ENCODE measurements at regions not wholly inside any gene's neighbourhood (a gene's known extent, or its start where the extent isn't known, plus 50 kb on each side); places are given as distances from the start of the nearest gene placed in this dataset.

- no peaks in the 10 kb centered on the region for H3K9me3 ChIP-seq (ENCODE audit: control insufficient read depth, low read length)
- no peak for DNase-seq
- no peaks in the 10 kb centered on the region for H3K36me3 ChIP-seq (ENCODE audit: control insufficient read depth, insufficient read depth, low read length)
- no peaks in the 10 kb centered on the region for H3K4me1 ChIP-seq (ENCODE audit: control insufficient read depth, insufficient read depth, low read length, poor library complexity, severe bottlenecking)
- no peak overlapping the region for H3K4me3 ChIP-seq (ENCODE audit: insufficient read depth, low read depth, low read length, poor library complexity, severe bottlenecking)
- no peak overlapping the region for H3K27ac ChIP-seq (ENCODE audit: insufficient read depth, low read length, poor library complexity, severe bottlenecking)
- H3K27me3 ChIP-seq (replicated peaks; ENCODE audit: control insufficient read depth, insufficient read depth, low read length, poor library complexity, severe bottlenecking), result no peaks in the 10 kb centered on the region
Measured at GRCh38 chr21:28144089-28144488, 848.6 kb downstream of the LTN1 start.

DNA sequence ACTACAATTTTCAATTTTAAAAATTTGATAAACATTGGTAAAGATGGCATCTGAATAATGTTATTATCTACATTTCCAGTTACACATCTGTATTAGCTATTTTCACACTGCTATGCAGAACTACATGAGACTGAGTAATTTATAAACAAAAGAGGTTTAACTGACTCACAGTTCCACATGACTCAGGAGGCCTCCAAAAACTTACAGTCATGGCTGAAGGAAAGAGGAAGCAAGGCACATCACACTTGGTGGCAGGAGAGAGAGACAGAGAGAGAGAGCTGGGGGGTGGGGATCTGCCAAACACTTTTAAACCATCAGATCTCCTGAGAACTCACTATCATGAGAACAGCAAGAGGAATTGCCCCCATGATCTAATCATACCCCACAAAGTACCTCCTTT is 850.0 kb downstream of the LTN1 start:
- no peaks in the 10 kb centered on the region for H3K4me1 ChIP-seq (ENCODE audit: control insufficient read depth, insufficient read depth, low read length, poor library complexity, severe bottlenecking)
- H3K4me3 ChIP-seq (ENCODE audit: insufficient read depth, low read depth, low read length, poor library complexity, severe bottlenecking), result no peak overlapping the region
- H3K36me3 ChIP-seq (ENCODE audit: control insufficient read depth, insufficient read depth, low read length), result no peaks in the 10 kb centered on the region
- no peaks in the 10 kb centered on the region for H3K27me3 ChIP-seq (replicated peaks; ENCODE audit: control insufficient read depth, insufficient read depth, low read length, poor library complexity, severe bottlenecking)
- no peaks in the 10 kb centered on the region for H3K9me3 ChIP-seq (ENCODE audit: control insufficient read depth, low read length)
- no peak for DNase-seq
- no peak overlapping the region for H3K27ac ChIP-seq (ENCODE audit: insufficient read depth, low read length, poor library complexity, severe bottlenecking)

DNA sequence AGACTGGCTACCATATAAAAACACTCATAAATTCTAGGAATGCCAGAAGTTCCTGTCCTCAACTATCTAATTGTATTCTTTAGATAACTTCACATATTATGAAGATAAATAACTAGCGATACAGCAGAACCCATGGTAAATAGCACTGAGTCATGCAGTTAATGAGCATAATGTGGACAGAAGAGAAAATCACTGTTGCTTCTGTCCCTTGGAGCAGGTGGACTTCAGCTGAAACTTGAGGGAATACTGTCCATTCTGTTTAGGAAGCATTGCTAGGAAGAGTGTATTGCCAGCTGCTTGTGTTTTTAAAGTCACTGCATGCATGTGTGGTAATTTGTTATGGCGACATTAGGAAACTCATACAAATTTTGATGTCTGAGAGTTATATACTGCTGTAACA is 854.4 kb downstream of the LTN1 start:
- H3K4me1 ChIP-seq (ENCODE audit: control insufficient read depth, insufficient read depth, low read length, poor library complexity, severe bottlenecking), result no peaks in the 10 kb centered on the region
- no peaks in the 10 kb centered on the region for H3K9me3 ChIP-seq (ENCODE audit: control insufficient read depth, low read length)
- H3K27me3 ChIP-seq (replicated peaks; ENCODE audit: control insufficient read depth, insufficient read depth, low read length, poor library complexity, severe bottlenecking), result no peaks in the 10 kb centered on the region
- no peak overlapping the region for H3K4me3 ChIP-seq (ENCODE audit: insufficient read depth, low read depth, low read length, poor library complexity, severe bottlenecking)
- no peak overlapping the region for H3K27ac ChIP-seq (ENCODE audit: insufficient read depth, low read length, poor library complexity, severe bottlenecking)
- no peaks in the 10 kb centered on the region for H3K36me3 ChIP-seq (ENCODE audit: control insufficient read depth, insufficient read depth, low read length)
- no peak for DNase-seq

DNA sequence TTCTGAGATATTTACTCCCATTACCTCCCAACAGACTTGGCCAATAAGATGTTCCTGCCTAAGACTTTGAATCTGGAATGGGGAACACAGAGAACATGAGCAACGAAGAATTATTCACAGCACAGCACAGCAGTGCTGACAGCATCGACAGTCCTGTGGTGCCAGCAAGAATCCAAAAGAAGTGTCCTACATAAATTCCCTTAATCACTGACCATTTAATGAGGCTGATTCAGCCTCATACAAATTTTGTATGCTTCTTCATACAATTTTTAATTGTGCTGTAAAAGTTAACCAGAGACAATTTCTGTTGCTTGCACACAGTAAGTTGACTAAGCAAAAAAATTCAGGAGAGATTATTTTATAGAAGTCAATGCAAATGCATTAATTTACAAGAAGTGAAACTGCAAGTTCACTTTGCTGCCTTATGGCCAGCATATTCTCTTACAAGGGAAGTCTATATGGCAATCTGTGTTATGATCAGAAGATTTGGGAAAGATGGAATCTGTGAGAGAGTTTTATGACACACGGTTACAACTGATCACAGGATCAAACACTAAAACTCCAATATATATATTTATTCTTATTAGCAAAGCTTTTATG is 855.9 kb downstream of the LTN1 start:
- H3K36me3 ChIP-seq (ENCODE audit: control insufficient read depth, insufficient read depth, low read length), result no peaks in the 10 kb centered on the region
- H3K27ac ChIP-seq (ENCODE audit: insufficient read depth, low read length, poor library complexity, severe bottlenecking), result no peak overlapping the region
- DNase-seq, result no peak
- no peaks in the 10 kb centered on the region for H3K9me3 ChIP-seq (ENCODE audit: control insufficient read depth, low read length)
- H3K4me3 ChIP-seq (ENCODE audit: insufficient read depth, low read depth, low read length, poor library complexity, severe bottlenecking), result no peak overlapping the region
- H3K27me3 ChIP-seq (replicated peaks; ENCODE audit: control insufficient read depth, insufficient read depth, low read length, poor library complexity, severe bottlenecking), result no peaks in the 10 kb centered on the region
- H3K4me1 ChIP-seq (ENCODE audit: control insufficient read depth, insufficient read depth, low read length, poor library complexity, severe bottlenecking), result no peaks in the 10 kb centered on the region

GRCh38 chr21:28135646-28136045 is 857.0 kb downstream of the LTN1 start:
- Histone ChIP-seq H3K36me3 (ENCODE audit: control insufficient read depth, insufficient read depth, low read length) (no peaks in the 10 kb centered on the region), H3K9me3 (ENCODE audit: control insufficient read depth, low read length) (no peaks in the 10 kb centered on the region), H3K4me1 (ENCODE audit: control insufficient read depth, insufficient read depth, low read length, poor library complexity, severe bottlenecking) (no peaks in the 10 kb centered on the region), H3K27me3 (replicated peaks; ENCODE audit: control insufficient read depth, insufficient read depth, low read length, poor library complexity, severe bottlenecking) (no peaks in the 10 kb centered on the region), H3K4me3 (ENCODE audit: insufficient read depth, low read depth, low read length, poor library complexity, severe bottlenecking) (no peak overlapping the region), H3K27ac (ENCODE audit: insufficient read depth, low read length, poor library complexity, severe bottlenecking) (no peak overlapping the region)
- DNase-seq, result no peak

DNA sequence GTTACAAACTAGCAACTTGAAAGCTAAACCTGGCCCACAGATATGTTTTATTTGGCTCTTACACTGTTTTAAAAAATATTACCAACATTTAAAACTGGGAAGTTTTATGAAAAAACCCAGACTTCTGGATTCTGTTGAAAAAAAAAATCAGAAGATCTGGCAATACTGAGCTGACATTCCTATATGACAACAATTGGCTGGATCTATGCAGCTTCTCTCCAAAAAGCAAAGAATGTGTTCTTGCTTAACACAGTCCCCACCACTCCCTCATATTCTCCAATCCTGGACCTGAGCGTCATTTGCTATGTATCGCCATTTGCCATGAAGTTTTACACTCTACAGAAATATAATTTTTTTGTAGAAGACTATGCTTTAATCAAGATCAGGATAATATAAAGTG is 859.6 kb downstream of the LTN1 start:
- no peaks in the 10 kb centered on the region for H3K9me3 ChIP-seq (ENCODE audit: control insufficient read depth, low read length)
- H3K27ac ChIP-seq (ENCODE audit: insufficient read depth, low read length, poor library complexity, severe bottlenecking), result no peak overlapping the region
- no peak for DNase-seq

DNA sequence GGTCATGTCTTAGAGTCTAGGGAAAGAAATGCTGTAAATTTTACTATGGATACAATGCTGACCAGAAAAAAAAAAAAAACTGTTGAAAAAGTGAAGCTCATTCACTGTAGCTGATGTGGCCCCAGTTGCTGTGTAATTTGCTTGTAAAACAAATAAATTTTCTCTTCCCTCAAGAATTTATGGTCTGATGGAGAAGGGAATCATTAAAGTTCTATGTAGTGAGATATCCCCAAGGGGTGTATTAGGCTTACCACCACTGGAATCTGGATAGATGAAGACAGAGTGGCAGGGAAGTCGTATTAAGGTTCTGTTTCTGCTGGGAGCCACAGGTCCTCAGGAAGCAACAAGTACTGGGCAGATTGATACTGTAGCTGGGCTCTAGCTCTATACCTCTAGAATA is 860.0 kb downstream of the LTN1 start:
- no peak overlapping the region for H3K4me3 ChIP-seq (ENCODE audit: insufficient read depth, low read depth, low read length, poor library complexity, severe bottlenecking)
- DNase-seq, result no peak
- H3K36me3 ChIP-seq (ENCODE audit: control insufficient read depth, insufficient read depth, low read length), result no peaks in the 10 kb centered on the region
- H3K4me1 ChIP-seq (ENCODE audit: control insufficient read depth, insufficient read depth, low read length, poor library complexity, severe bottlenecking), result no peaks in the 10 kb centered on the region
- H3K27me3 ChIP-seq (replicated peaks; ENCODE audit: control insufficient read depth, insufficient read depth, low read length, poor library complexity, severe bottlenecking), result no peaks in the 10 kb centered on the region
- H3K27ac ChIP-seq (ENCODE audit: insufficient read depth, low read length, poor library complexity, severe bottlenecking), result no peak overlapping the region
- H3K9me3 ChIP-seq (ENCODE audit: control insufficient read depth, low read length), result no peaks in the 10 kb centered on the region

More for the DNA sequence above, 859.6 kb downstream of the LTN1 start:
- Histone ChIP-seq H3K4me1 (ENCODE audit: control insufficient read depth, insufficient read depth, low read length, poor library complexity, severe bottlenecking) (no peaks in the 10 kb centered on the region), H3K27me3 (replicated peaks; ENCODE audit: control insufficient read depth, insufficient read depth, low read length, poor library complexity, severe bottlenecking) (no peaks in the 10 kb centered on the region), H3K4me3 (ENCODE audit: insufficient read depth, low read depth, low read length, poor library complexity, severe bottlenecking) (no peak overlapping the region), H3K36me3 (ENCODE audit: control insufficient read depth, insufficient read depth, low read length) (no peaks in the 10 kb centered on the region)

DNA sequence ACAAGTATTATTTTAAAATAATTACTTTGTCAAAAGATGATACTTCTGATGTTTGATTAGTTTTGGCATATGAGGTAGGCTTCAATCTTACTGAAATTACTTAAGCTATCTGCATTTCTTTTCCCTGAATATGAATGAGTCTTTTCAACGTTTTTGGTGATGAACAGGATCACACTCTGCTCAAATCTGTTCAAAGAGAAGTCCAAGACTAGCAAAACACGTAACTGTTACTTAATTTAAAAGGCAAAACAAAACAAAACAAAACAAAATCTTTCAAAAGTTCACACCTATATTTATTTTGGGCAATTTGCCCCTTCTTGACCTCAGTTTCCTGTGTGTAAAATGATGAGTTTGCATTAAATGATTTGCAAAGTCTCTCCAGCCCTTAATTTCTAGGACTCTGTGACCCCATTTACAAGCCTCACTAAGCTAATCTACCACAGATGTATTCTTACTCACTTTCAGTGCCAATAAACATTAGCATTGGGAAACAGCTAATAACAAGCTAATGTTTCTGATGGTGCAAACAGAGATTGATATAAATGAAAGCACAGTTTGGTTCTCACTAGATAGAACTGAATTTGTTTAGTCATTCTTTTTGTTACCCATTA is 865.4 kb downstream of the LTN1 start:
- no peak overlapping the region for H3K4me3 ChIP-seq (ENCODE audit: insufficient read depth, low read depth, low read length, poor library complexity, severe bottlenecking)
- no peaks in the 10 kb centered on the region for H3K9me3 ChIP-seq (ENCODE audit: control insufficient read depth, low read length)
- H3K36me3 ChIP-seq (ENCODE audit: control insufficient read depth, insufficient read depth, low read length), result no peaks in the 10 kb centered on the region
- no peak for DNase-seq
- H3K27me3 ChIP-seq (replicated peaks; ENCODE audit: control insufficient read depth, insufficient read depth, low read length, poor library complexity, severe bottlenecking), result no peaks in the 10 kb centered on the region
- H3K27ac ChIP-seq (ENCODE audit: insufficient read depth, low read length, poor library complexity, severe bottlenecking), result no peak overlapping the region
- H3K4me1 ChIP-seq (ENCODE audit: control insufficient read depth, insufficient read depth, low read length, poor library complexity, severe bottlenecking), result no peaks in the 10 kb centered on the region

DNA sequence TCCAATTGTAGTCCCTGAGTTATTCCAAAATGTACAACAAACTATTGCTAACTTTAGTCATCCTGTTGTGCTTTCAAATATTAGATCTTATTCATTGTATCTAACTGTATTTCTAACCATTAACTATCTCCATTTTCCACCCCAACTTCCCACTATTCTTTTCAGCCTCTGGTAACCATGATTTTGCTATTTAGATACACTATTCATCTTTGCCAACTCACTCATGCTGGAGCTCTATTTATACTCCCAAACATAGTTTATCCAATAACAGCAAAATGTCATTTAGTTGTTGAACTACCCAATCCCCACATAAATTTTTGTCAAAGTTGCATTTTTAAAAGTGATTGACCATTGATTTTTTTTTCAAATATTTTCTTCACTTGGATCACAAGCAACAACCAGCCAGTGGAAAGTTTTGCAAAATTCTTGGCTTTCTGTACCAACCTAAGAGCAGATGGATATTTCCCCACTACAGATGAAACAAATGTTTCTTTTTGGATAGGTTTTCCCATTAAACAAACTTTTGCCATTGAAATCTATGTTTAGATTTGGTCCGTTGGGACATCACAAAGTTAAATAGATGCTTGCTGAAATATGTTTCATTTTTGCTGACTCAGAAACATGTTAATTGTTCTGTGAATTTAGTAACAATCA is 866.0 kb downstream of the LTN1 start:
- H3K36me3 ChIP-seq (ENCODE audit: control insufficient read depth, insufficient read depth, low read length), result no peaks in the 10 kb centered on the region

GRCh38 chr21:28124541-28124940 is 868.1 kb downstream of the LTN1 start:
- H3K4me1 ChIP-seq (ENCODE audit: control insufficient read depth, insufficient read depth, low read length, poor library complexity, severe bottlenecking), result no peaks in the 10 kb centered on the region
- H3K36me3 ChIP-seq (ENCODE audit: control insufficient read depth, insufficient read depth, low read length), result no peaks in the 10 kb centered on the region
- H3K4me3 ChIP-seq (ENCODE audit: insufficient read depth, low read depth, low read length, poor library complexity, severe bottlenecking), result no peak overlapping the region
- no peak for DNase-seq
- no peaks in the 10 kb centered on the region for H3K9me3 ChIP-seq (ENCODE audit: control insufficient read depth, low read length)
- no peak overlapping the region for H3K27ac ChIP-seq (ENCODE audit: insufficient read depth, low read length, poor library complexity, severe bottlenecking)
- no peaks in the 10 kb centered on the region for H3K27me3 ChIP-seq (replicated peaks; ENCODE audit: control insufficient read depth, insufficient read depth, low read length, poor library complexity, severe bottlenecking)

More for the DNA sequence above, 866.0 kb downstream of the LTN1 start:
- DNase-seq, result no peak
- Histone ChIP-seq H3K4me3 (ENCODE audit: insufficient read depth, low read depth, low read length, poor library complexity, severe bottlenecking) (no peak overlapping the region), H3K27ac (ENCODE audit: insufficient read depth, low read length, poor library complexity, severe bottlenecking) (no peak overlapping the region), H3K9me3 (ENCODE audit: control insufficient read depth, low read length) (no peaks in the 10 kb centered on the region), H3K27me3 (replicated peaks; ENCODE audit: control insufficient read depth, insufficient read depth, low read length, poor library complexity, severe bottlenecking) (no peaks in the 10 kb centered on the region), H3K4me1 (ENCODE audit: control insufficient read depth, insufficient read depth, low read length, poor library complexity, severe bottlenecking) (no peaks in the 10 kb centered on the region)

Measured in effector memory CD4-positive, alpha-beta T cell (primary cell).